ENCODE measurements at regions not wholly inside any gene's neighbourhood (a gene's known extent, or its start where the extent isn't known, plus 50 kb on each side); places are given as distances from the start of the nearest gene placed in this dataset.

DNA sequence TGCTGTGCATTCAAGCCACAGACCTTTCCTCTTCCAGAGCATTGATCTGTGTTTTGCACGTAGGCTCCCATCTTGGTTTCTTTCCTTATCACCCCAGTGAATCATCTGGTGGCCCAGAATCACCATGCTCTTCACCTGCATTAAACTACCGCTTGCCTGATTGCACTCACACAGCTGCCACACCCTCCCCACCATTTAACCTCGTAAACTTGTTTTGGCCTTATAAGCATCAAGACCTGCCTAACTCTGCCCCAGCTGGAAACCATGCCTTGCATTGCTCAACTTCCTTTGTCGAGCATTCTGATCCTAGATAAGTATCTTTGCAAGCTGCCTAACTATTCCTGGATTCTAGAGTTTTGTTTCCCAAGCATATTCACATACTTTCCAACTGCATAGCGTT is 369.6 kb upstream of the SEMA6A start:
- WGBS, 5 donors = 61 to 79% (median 70%) methylated on average over 5 of the region's 5 CpGs
- DNase-seq = no peak
- TF ChIP-seq POLR2AphosphoS5 (IDR thresholded peaks at IDR 0.05) = no peak
- TF ChIP-seq EP300 (IDR thresholded peaks at IDR 0.05) = no peak
- no peak for TF ChIP-seq POLR2A (IDR thresholded peaks at IDR 0.05)
- TF ChIP-seq, protein P1, sequence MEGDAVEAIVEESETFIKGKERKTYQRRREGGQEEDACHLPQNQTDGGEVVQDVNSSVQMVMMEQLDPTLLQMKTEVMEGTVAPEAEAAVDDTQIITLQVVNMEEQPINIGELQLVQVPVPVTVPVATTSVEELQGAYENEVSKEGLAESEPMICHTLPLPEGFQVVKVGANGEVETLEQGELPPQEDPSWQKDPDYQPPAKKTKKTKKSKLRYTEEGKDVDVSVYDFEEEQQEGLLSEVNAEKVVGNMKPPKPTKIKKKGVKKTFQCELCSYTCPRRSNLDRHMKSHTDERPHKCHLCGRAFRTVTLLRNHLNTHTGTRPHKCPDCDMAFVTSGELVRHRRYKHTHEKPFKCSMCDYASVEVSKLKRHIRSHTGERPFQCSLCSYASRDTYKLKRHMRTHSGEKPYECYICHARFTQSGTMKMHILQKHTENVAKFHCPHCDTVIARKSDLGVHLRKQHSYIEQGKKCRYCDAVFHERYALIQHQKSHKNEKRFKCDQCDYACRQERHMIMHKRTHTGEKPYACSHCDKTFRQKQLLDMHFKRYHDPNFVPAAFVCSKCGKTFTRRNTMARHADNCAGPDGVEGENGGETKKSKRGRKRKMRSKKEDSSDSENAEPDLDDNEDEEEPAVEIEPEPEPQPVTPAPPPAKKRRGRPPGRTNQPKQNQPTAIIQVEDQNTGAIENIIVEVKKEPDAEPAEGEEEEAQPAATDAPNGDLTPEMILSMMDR (IDR thresholded peaks at IDR 0.05) = no peak

DNA sequence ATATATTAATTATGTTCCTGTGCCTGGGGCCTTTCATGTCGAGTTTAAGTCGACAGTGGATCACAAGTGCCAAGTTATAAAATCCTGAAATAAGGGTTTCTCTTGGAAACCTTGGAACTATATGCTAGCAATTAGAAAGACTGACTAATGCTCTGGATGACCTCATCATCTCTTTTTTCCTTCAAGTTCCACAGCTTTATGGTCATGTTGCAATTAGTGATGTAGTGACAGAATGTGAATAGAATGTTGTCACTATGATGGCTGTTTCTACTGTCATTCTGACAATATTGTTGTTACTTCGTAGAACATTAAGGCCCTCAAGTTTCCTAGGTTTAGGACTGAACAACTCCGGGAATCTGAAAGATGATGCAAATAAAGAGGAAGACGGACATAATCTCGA is 368.0 kb upstream of the SEMA6A start:
- no peak for TF ChIP-seq POLR2AphosphoS5 (IDR thresholded peaks at IDR 0.05)
- TF ChIP-seq, protein P1 (IDR thresholded peaks at IDR 0.05) = no peak
- no peak for TF ChIP-seq POLR2A (IDR thresholded peaks at IDR 0.05)
- TF ChIP-seq EP300 (IDR thresholded peaks at IDR 0.05) = no peak
- no peak overlapping the region for H3K4me3 ChIP-seq
- no peaks in the 10 kb centered on the region for H3K36me3 ChIP-seq
- intact Hi-C loops (cut with DNase I; ENCODE audit: low total_unique reads) = loop anchor here (10.0 kb wide), 1 partner anchor 368 kb away; the partner anchor contains the start of gene SEMA6A
- no peaks in the 10 kb centered on the region for H3K4me1 ChIP-seq
- WGBS, 5 donors = 82 to 90% (median 83%) methylated on average over 6 of the region's 6 CpGs
- DNase-seq = no peak
- no peaks in the 10 kb centered on the region for H3K9me3 ChIP-seq
- H3K27me3 ChIP-seq = no peaks in the 10 kb centered on the region
- no peak overlapping the region for H3K27ac ChIP-seq

More for the DNA sequence above, 369.6 kb upstream of the SEMA6A start:
- no peaks in the 10 kb centered on the region for H3K4me1 ChIP-seq
- H3K27ac ChIP-seq = no peak overlapping the region
- no peaks in the 10 kb centered on the region for H3K9me3 ChIP-seq
- no peaks in the 10 kb centered on the region for H3K27me3 ChIP-seq
- H3K4me3 ChIP-seq = no peak overlapping the region
- intact Hi-C loops (cut with DNase I; ENCODE audit: low total_unique reads) = loop anchor here (10.0 kb wide), 1 partner anchor 369 kb away; the partner anchor contains the start of gene SEMA6A
- H3K36me3 ChIP-seq = no peaks in the 10 kb centered on the region

DNA sequence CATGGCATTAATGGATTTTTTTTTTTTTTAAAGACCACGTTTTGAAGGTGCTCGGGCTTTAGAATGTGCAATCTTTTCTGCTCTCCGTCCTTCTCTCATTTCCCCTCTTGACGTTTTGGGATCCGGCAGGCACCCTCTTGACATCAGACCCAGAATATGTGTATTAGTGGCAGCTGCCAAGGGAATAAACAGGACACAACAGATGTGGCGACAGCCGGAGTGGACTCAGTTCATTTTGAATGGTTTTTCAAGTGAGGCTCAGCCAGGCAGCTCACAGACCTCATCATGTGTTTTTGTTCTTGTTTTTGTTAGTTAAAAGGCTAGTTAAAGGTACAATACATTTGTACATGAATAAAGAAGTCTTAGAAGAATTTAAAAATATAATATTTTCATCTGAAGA is 365.0 kb upstream of the SEMA6A start:
- H3K9me3 ChIP-seq = no peaks in the 10 kb centered on the region
- 58 to 71% (median 67%) methylated on average over 7 of the region's 7 CpGs for WGBS, 5 donors
- DNase-seq = peak in 1 of 2 donors; percentile 7
- no peaks in the 10 kb centered on the region for H3K27me3 ChIP-seq
- H3K27ac ChIP-seq = no peak overlapping the region
- intact Hi-C loops (cut with DNase I; ENCODE audit: low total_unique reads) = loop anchor here (10.0 kb wide), 1 partner anchor 365 kb away; the partner anchor contains the start of gene SEMA6A
- no peaks in the 10 kb centered on the region for H3K36me3 ChIP-seq
- TF ChIP-seq POLR2AphosphoS5 (IDR thresholded peaks at IDR 0.05) (no peak), POLR2A (IDR thresholded peaks at IDR 0.05) (no peak), EP300 (IDR thresholded peaks at IDR 0.05) (no peak)
- TF ChIP-seq, protein P1 (IDR thresholded peaks at IDR 0.05) = no peak
- H3K4me1 ChIP-seq = no peaks in the 10 kb centered on the region
- H3K4me3 ChIP-seq = no peak overlapping the region

DNA sequence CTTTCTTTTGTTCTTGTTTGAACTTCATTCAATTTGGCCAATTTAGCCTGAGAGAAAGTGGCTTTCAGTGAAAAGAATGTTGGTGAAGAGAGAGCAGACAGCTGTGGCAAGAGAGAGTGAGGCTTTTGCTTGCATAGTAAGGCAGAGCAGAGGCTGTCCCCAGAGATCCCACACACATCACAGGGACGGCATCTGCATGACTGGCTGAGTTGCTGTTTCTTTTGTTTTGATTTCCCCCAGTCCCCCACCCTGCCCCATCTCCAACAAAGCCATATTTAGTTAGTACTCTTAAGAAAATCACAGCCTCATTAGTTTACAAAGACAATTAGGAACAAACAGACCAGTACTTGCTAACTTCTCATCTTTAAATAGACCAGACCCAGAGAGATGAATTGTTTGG is 363.9 kb upstream of the SEMA6A start:
- H3K4me3 ChIP-seq = no peak overlapping the region
- 29 to 54% (median 38%) methylated on average over 1 of the region's 1 CpG for WGBS, 5 donors
- DNase-seq = peak in 1 of 2 donors; percentile 28
- no peaks in the 10 kb centered on the region for H3K4me1 ChIP-seq
- H3K27me3 ChIP-seq = no peaks in the 10 kb centered on the region
- no peaks in the 10 kb centered on the region for H3K36me3 ChIP-seq
- H3K9me3 ChIP-seq = no peaks in the 10 kb centered on the region
- no peak overlapping the region for H3K27ac ChIP-seq
- intact Hi-C loops (cut with DNase I; ENCODE audit: low total_unique reads) = no loop called here
- no peak for TF ChIP-seq EP300 (IDR thresholded peaks at IDR 0.05)
- no peak for TF ChIP-seq POLR2AphosphoS5 (IDR thresholded peaks at IDR 0.05)
- no peak for TF ChIP-seq POLR2A (IDR thresholded peaks at IDR 0.05)
- TF ChIP-seq, protein P1 (IDR thresholded peaks at IDR 0.05) = no peak
